GM21786 (cell line): ENCODE measurements at regions not wholly inside any gene's neighbourhood (a gene's known extent, or its start where the extent isn't known, plus 50 kb on each side); places are given as distances from the start of the nearest gene placed in this dataset.
"Not testable (repeated sequence)": the region's sequence is repeated elsewhere in the genome, so short reads cannot be mapped to it uniquely, and the experiment has no call there.

ENCODE experiments used
- ATAC-seq: cut with Tn5 transposase; IDR thresholded peaks from one replicate; pipeline ENCODE4 v1.9.1; 2021; ENCODE audit not compliant: unreplicated experiment

GRCh38 chr16:33009468-33009867, 184.6 kb upstream of the TP53TG3C start:
- ATAC-seq, result peak; percentile 61

- not testable (repeated sequence) for ATAC-seq
These were observed 166.9 kb upstream of the TP53TG3C start for GRCh38 chr16:33027121-33027520.

- not testable (repeated sequence) for ATAC-seq
These were observed 166.1 kb upstream of the TP53TG3C start for GRCh38 chr16:33027941-33028340.

- not testable (repeated sequence) for ATAC-seq
These were observed 165.2 kb upstream of the TP53TG3C start for GRCh38 chr16:33028707-33029390.

- not testable (repeated sequence) for ATAC-seq
These were observed 145.2 kb upstream of the TP53TG3C start for GRCh38 chr16:33048849-33049248.

GRCh38 chr16:33059206-33059605, 134.8 kb upstream of the TP53TG3C start:
- no peak for ATAC-seq

GRCh38 chr16:33059654-33060421, 134.2 kb upstream of the TP53TG3C start:
- not testable (repeated sequence) for ATAC-seq

- ATAC-seq, result not testable (repeated sequence)
These were observed 131.3 kb upstream of the TP53TG3C start for GRCh38 chr16:33062763-33063162.

GRCh38 chr16:33063365-33064170, 130.5 kb upstream of the TP53TG3C start:
- not testable (repeated sequence) for ATAC-seq

- ATAC-seq, result not testable (repeated sequence)
These were observed 129.5 kb upstream of the TP53TG3C start for GRCh38 chr16:33064454-33065073.
